HT-29 (cell line): ENCODE measurements at regions not wholly inside any gene's neighbourhood (a gene's known extent, or its start where the extent isn't known, plus 50 kb on each side); places are given as distances from the start of the nearest gene placed in this dataset.
A peak's percentile ranks its signal among the peaks of the same experiment; 100 is the strongest.

Experiments
- DNase-seq: peaks from one replicate; pipeline ENCODE4 v3.0.0-alpha.2; 2015; ENCODE audit warnings: low spot score

DNA sequence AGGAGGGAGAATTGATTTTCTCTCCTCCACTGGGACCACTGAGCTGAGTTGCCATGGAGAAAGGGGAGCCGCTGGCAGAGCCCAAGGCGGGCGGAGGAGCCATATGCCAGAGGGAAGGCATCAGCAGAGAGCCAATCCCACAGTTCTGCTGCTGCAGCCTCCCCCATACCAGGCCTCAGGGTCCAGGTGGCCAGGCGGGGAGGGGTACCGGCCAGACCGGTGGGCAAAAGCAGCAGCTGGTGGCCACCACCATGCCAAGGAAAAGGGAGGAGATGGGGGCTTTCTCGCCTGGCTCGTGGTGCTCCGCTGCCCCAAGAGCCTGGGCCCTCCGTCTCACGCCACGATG, 72.8 kb downstream of the PITPNM2 start:
- DNase-seq, result no peak

DNA sequence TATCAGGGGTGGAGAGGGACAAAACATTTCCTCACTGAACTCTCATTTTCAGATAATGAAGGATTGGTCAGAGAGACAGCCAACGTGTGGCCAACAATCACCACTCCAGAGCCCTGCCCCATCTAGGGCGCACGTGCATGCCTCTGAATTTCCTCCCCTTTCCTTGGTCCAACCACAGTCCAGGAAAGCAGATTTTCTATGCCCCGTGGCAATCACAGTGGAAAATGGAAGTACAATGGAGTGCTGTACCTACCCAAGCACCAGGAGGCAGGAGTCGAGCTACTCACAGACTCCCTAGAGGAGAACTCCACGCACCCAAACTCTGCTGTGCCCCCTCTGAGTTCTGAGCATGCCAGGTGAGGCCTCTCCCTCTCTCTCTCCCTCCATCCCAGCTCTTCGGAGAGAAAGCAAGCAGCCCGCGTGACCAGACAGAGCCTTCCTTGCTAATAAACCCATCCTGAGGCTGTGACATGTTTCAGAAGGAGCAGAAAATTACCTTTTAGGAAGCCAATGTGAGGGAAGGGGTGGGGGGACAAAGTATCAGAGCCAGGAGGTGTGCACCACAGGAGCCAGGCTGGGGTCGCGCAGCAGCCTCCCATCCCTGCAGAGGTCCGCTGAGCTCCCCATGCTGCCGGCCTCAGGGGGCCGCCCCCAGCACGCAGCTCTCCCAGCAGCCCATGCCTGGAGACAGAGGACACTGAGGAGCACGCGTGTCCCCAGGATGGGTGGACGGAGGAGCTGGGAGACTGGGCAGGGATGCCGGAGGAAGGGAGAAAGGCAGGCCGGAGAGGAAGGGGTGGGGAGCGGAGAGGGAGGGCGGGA, 73.4 kb downstream of the PITPNM2 start:
- no peak for DNase-seq

GRCh38 chr12:123076604-123077297, 74.1 kb downstream of the PITPNM2 start:
- no peak for DNase-seq

DNA sequence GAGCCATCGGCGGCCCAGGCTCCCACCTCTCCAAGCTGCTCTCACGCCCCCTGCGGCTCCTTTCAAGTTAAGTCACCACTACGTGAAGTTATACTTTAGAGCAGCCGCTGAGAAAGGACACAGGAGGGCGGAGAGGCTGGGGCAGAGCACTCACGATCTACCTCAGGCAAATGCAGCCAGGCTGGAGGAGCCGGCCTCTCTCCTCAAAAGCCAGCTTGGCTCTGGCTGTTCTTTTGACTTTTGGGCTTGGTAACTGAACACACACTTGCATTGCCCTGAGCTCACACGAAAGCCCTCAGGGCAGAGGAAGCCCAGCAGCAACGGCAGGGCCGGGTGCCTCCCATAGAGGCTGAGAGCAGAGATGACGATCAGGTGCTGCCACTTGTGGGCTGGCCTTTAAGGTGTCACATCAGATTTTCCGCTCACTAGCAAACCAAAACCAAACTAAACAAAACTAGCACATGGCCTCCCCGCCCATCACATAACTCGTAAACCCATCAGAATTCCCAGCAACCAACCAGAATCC, 75.2 kb downstream of the PITPNM2 start:
- peak; percentile 21 for DNase-seq

DNA sequence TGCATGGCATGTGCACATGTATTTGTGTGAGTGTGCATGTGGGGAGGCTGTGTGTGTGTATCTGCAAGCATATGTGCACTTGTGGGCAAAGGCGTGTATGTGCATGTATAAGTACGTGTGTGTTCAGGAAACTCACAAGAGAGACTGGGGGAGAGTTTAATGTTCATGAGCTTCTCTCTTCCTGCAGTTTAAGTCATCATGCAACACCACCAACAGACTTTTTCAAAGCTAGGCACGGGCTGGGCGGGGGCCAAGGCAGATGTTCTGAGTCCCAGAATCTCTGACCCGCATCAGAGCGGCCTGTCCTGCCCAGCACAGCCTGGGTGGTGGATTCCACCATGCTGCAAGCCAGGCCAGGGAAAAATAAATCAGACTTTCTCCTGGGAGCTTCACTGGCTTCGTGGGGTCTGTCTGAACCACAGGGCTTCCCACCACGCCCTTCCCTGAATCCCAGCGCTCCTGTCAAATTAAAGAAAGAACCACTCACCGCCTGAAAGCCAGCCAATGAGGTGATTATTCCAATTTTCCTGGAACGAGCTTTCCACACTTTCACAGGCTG, 75.7 kb downstream of the PITPNM2 start:
- DNase-seq, result no peak

DNA sequence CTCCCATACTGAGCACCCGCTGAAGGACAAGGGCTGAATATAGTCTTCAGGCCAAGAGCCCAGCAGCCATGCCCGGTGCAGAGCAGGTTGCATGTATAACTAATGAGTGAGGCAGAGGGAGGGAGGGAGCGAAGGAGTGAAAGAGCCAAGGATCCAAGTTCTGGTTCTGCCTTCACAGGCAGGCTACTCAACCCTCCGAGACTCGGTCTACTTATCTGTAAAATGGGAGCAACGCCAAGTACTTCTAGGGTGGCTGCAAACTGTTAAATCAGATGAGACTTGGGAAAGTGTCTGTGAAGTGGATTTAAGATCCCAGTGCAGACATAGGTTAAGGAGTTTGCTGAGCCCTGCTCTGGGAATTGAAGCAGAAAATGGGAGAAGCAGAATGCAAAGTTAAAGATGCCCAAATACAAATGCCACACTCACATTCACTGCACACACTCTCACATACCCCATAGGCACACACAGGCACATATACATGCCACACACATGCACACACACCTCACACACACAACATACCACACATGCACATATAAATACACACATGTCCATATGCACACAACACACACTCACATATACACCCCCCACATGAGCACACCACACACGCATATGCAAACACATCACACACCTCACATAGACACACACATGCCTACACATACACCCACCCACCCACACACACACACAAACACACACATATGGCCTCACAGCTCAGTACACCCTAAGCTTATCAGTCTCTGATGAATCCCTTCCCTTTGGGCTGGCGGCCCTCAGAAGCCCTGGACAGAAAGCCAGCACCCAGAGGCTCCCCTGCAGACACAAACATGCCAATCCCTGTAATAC, 76.7 kb downstream of the PITPNM2 start:
- no peak for DNase-seq

DNA sequence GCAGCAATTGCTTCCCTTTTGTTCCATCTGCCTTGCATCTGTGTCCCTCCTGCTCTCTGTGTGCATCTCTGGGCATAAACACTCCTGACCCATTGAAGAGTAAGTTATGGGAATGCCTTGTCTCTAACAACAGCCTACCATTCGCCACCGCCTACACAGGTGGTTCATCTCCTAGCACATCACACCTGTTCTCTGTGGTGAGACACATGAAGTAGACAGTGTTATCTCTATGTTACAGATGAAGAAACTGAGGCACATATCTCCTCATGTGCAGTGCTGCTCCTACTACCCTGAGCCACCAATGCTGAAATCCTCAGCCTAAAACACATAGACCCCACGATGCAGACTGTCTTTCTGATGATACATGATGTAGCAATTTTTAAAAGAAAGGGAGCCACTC, 77.6 kb downstream of the PITPNM2 start:
- no peak for DNase-seq

GRCh38 chr12:123071857-123072256, 79.0 kb downstream of the PITPNM2 start:
- DNase-seq, result no peak

- DNase-seq, result no peak
Observed at GRCh38 chr12:123071099-123071800, 79.6 kb downstream of the PITPNM2 start.

- no peak for DNase-seq
Observed at GRCh38 chr12:123070267-123071081, 80.4 kb downstream of the PITPNM2 start.

- no peak for DNase-seq
Observed at GRCh38 chr12:123069436-123070266, 81.2 kb downstream of the PITPNM2 start.

GRCh38 chr12:123067654-123068053, 83.2 kb downstream of the PITPNM2 start:
- no peak for DNase-seq

GRCh38 chr12:123066384-123066710, 84.5 kb downstream of the PITPNM2 start:
- no peak for DNase-seq

DNA sequence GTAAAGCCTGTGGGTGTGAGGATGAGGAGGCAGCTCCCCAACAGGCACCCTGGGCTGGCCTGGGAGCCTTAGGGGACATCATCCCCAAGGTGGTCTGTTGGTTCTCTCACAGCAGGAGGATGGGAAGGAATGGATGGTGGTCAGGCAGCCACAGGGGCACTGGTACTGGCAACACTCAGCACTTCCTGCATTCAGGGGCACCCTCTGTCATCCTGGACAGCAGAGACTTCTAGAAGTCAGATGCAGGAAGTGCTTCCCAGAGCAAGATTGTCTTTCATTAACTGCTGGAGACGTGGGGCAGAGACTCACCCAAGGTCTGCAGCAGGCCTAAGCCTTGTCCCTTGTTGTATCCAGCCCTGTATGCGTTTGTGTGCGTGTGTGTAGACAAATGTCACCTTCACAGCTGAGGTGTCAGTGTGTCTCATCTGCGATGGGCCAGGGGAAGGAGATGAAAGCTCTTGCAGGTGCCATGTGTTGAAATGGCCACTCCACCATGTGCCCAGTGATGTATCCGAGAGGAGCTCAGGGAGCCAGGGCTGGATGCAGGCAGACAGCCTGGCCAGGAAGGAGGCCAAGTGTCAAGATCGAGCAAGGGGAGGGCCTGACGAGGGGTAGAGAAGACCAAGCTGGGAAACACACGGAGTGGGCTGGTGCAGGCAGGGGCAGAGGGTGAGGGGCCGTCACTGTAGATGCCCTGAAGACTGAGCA, 85.1 kb downstream of the PITPNM2 start:
- DNase-seq, result no peak

DNA sequence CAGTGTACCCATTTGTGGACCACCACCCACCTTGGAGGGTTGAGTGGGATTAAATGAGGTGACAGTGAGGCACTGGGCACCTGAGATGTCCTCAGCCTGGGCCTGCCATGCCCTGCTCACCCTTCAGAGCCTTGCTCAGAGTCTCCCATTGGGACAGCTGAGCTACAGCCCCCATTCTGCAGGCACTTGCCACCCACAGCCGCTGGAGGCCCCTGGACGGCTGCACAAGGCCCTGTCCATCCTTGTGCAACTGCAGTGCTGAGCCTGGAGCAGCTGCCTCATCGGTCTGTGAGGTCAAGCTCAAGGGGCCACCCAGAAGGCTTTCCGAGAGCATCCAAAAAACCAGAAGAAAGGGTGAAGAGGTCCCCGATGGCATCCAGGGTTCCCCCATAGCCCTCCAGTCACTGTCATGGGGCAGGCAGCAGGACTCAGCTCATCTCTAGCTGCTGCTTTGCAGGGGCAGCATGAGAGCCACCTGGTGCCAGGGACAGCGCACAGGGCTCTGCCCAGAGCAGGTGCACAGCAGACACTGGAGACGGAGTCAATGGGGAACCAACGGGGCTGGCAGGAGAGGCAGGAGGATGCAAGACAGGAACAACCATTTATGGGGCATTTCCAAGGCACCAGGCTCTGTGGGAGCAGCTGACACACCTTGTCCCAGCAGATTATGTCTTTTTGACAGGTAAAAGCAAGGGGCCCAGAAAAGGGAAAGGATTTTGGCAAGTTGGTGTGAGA, 84.6 kb downstream of the ARL6IP4 start:
- no peak for DNase-seq

DNA sequence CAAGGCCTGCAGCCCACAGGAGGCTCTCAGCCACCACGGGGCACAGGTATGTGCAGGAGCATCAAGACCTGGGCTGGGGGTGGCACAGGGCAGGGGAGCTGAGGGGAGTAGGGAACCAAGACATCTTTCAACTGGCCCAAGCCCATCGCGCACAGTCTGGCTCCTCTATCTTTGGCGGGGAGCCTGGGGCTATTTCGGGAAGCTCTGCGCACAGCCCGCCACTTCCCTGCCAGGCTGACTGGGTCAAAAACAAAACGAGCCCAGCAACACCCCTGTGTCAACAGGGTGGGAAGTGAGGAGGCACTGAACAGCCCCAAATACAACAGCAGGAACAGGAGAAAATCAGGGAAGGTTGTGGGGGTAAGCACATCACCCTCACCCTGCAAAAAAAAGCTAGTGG, 83.9 kb downstream of the ARL6IP4 start:
- DNase-seq, result no peak

- DNase-seq, result peak; percentile 32
Observed at GRCh38 chr12:123063535-123063934, 83.1 kb downstream of the ARL6IP4 start.
